HG03565 (cell line): ENCODE measurements at regions not wholly inside any gene's neighbourhood (a gene's known extent, or its start where the extent isn't known, plus 50 kb on each side); places are given as distances from the start of the nearest gene placed in this dataset.
"Not testable (repeated sequence)": the region's sequence is repeated elsewhere in the genome, so short reads cannot be mapped to it uniquely, and the experiment has no call there.

Source experiments
- ATAC-seq: cut with Tn5 transposase; IDR thresholded peaks from one replicate; pipeline ENCODE4 v1.9.1; 2021; ENCODE audit warnings: mild to moderate bottlenecking, moderate library complexity; ENCODE audit not compliant: unreplicated experiment

DNA sequence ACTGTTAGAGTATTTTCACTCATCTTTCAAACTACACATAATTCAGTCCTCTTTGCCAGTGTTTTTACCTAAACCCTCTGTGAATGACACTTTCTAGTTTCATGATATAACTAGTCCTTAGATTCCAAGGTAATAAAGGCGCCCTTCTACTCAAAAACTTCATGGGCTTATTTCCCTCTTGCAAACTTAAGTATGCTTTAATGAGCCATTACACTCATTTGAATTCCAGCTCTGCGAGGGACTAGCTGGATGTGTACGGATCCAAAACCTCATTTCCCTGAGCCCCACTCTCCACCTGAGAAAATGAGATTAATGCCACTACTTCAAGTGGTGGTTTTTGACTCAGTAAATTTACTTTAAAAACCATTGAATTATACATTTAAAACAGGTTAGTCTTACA is 141.1 kb downstream of the NDUFA12 start:
- ATAC-seq: no peak

DNA sequence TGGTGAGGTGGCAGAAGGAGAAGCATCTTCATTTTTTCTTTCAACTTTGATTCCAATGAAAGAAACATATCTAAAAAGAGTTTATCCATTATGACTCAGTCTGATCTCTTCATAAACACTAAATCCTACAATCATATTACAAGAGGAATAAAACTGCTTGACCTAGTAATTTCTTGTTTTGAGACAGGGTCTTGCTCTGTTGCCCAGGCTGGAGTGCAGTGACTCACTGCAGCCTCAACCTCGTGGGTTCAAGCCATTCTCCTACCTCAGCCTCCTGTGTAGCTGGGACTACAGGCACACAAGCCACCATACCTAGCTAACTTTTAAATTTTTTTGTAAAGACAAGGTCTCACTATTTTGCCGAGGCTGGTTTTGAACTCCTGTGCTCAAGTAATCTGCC is 147.2 kb downstream of the NDUFA12 start:
- no peak for ATAC-seq

DNA sequence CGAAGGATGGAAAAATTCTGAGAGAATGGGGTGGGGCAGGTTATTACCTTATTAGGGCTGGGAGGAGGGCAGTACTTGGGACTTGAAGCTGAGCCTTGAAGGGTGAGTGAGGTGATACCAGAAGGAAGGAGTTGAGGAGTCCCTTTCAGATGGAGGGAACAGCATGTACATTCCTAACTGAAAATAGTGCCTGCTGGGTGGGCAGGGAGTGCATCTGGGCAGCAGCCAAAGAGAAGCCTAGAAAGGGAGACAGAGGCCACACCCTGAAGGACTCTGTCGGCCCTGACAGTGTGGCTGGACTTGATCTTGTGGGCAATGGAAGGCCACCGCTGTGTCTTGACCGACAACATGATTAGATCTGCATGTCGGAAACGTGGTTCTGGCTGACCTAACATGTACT is 147.6 kb downstream of the NDUFA12 start:
- ATAC-seq: no peak

DNA sequence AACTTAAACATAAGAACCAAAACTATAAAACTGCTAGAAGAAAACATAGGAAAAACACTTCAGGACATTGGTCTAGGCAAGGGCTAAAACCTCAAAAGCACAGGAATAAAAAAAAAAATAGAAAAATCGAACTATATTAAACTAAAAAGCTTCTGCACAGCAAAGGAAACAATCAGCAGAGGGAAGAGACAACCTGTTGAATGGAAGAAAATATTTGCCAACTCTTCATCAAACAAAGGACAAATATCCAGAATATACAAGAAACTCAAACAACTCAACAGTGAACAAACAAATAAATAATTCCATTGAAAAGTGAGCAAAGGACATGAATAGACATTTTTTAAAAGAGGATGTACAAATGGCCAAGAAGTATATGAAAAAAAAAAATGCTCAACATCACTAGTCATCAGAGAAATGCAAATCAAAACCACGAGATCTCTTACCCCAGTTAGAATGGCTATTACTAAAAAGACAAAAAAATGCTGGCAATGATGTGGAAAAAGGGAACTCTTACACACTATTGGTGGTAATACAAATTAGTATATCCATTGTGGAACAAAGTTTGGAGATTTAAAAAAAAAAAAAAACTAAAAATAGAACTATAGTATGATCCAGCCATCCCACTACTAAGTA is 152.0 kb downstream of the NDUFA12 start:
- ATAC-seq: no peak

DNA sequence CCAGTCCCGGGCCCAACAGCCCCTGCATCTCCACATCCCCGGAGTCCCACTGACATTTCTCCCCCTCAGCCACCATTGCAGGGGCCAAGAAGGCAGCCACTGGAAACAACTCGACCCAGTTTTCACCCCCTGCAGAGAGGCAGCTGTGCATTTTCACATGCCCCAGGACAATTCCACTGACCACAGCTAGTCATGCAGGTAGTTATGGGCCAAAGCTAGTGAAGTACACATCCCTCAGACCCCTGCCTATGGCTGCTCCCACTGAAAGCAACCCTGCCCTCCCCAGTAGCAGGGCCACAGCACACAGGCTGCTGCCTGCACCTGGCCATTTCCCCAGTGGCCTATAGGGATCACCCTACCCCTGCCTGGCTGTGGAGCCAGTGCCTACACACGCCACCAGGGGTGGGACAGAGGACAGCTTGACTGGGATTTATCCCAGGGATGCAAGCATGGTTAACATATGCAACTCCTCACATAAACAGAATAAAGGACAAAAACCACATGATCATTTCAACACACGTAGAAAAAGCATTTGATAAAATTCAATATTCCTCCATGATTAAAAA is 154.0 kb downstream of the NDUFA12 start:
- ATAC-seq: no peak

DNA sequence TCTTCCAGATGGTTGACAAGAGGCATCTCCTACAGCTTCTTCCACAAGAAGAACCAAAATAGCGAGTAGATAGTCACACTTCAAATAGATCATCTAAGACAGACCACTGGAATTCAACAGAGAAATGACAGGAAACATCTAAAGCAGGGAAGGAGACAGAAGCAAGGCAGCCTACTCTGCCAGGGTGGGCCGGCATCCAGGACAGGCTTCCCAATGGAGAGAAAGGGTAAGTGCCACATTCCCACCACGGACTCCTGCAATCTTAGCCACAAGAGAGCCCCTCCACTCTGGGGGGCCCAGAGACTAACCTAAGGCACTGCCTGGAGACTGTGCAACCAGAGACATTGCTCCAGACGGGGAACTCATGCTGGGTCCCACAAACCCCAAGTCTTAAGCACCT is 154.5 kb downstream of the NDUFA12 start:
- ATAC-seq: no peak

DNA sequence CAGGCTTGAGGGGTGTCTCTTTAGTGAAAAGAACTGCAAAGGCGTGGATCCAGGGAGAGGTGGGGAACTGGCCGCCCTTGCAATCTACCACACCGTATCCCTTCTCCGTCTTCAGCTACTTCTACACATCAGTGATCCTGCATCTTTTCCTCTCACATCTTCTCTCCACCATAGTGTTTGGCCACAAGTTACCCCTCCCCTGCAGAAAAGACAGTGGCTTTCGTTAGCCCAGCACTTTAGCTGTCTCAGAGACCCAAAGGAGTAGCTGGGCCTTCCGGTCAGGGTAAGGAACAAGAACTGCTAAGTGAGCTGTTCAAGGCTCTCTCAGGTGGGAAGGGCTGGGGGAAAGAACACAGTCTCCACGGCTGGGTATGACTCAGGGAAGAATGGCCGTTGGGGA is 158.4 kb downstream of the NDUFA12 start:
- no peak for ATAC-seq

DNA sequence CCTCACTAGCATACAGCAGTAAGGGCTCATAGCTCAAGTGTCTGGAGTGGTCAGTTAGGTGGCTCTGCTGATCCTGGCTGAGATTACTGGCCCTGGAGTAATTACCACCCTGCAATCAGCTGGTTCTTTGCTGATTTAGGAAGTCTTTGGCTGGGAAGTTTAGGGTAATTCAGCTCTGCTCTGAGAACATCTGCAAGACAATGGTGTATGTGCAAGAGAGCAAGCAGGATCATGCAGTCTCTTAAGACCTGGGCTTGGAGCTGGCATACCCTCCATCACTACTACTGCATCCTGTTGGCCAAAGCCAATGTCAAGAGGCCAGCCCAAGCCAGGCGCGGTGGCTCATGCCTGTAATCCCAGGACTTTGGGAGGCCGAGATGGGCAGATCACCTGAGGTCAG is 159.0 kb downstream of the NDUFA12 start:
- no peak for ATAC-seq

DNA sequence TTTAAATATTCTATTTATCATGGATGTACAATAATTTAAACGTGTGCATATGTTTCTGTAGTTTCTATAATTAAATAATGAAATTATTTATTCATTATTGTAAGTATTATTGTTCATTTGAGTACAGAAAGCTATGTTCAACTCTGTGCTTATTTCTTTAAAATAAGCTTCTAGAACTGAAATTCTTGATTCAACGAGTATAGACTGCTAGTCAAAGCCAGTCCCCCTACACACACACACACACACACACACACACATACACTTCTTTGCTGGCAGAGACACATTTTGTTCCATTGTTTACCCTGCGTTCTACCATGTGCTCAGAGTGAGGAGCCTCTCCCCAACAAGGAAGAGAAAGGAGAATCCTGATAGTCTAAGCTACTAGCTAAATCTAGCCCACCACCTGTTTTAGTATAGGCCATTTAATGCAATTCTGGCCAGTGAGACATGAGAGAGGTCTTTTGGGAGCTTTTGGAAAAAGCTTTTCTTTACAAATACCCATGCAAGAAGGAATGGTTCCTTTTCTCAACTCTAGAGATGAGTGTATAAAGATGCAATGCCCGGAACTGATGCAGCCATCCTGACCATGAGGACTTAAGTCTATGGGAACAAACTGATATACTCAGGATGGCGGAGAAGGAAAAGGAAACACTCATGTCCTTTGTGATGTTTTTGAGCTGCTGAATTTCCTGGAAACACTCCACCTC is 161.4 kb downstream of the NDUFA12 start:
- no peak for ATAC-seq

DNA sequence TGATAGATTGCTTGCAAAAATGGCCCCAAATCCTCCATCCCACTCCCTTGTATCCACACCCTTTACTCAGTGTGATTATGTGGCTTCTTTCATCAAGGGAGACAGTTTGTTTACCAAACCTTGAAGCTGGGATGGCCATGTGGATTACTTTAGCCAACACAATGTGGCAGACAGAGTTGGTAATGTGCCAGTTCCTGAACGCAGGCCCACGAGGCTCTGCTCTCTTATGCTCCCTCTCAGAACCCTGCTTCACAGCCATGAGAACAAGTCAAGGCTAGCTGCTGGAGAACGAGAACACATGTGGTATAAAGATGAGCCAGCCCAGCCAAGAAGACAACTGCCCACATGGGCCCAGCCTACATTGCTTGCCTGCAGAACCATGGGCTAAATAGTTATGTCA is 162.3 kb downstream of the NDUFA12 start:
- ATAC-seq: no peak

DNA sequence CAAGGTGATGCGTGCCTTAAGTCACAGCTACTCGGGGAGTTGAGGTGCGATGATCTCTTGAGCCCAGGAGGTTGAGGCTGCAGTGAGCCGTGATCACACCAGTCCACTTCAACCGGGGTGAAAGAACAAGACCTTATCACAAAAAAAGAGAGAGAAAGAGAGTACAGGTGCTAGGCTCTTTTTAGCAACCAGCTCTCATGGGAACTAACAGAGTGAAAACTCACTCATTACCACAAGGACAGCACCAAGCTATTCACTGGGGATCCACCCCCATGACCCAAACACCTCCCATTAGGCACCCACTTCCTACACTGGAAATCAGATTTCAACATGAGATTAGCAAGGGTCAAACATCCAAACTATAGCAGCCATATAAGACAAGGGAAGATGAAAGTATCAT is 164.2 kb downstream of the NDUFA12 start:
- ATAC-seq: peak; percentile 77

DNA sequence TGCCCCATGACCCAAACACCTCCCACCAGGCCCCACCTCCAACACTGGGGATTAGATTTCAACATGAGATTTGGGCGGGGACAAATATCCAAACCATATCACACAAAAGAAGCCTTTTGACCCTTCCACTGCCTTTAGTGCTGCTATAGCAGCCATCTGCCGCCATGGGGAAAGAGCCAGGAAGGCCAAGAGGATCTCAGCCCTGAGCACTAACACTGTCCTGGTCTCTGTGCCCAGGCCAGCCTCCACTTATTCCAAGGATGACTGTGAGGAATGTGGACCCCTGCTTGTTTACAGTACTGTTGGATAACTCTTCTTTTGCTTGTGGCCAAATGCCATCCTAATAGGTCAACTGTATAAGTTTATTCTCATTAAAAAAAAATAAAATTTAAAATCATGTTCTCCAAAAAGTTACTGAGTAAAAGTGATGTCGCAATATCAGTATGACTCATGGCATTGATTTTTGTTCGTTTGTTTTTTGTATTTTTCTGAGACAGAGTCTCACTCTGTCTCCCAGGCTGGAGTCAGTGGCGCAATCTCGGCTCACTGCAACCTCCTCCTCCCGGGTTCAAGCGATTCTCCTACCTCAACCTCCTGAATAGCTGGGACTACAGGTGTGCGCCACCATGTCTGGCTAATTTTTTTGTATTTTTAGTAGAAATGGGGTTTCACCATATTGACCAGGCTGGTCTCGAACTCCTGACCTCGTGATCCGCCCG is 166.4 kb downstream of the NDUFA12 start:
- not testable (repeated sequence) for ATAC-seq

DNA sequence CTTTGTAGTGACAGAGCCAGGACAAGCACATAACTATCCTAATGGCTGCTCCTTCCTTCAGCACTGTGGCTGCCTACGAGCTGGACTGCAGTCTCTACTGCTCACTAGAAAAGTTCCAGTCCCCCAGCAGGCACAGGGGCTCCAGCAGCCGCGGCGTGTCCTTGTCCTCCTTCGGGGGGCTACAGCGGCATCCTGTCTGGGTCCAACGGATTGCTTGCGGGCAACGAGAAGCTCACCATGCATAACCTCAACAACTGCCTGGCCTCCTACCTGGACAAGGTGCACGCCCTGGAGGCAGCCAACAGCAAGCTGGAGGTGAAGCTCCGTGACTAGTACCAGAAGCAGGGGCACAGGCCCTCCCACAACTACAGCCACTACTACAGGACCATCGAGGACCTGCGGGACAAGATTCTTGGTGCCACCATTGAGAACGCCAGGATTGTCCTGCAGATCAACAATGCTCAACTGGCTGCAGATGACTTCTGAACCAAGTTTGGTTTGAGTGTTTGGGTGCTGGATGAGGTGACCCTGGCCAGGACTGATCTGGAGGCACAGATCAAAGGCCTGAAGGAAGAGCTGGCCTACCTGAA is 169.4 kb downstream of the NDUFA12 start:
- ATAC-seq: no peak

DNA sequence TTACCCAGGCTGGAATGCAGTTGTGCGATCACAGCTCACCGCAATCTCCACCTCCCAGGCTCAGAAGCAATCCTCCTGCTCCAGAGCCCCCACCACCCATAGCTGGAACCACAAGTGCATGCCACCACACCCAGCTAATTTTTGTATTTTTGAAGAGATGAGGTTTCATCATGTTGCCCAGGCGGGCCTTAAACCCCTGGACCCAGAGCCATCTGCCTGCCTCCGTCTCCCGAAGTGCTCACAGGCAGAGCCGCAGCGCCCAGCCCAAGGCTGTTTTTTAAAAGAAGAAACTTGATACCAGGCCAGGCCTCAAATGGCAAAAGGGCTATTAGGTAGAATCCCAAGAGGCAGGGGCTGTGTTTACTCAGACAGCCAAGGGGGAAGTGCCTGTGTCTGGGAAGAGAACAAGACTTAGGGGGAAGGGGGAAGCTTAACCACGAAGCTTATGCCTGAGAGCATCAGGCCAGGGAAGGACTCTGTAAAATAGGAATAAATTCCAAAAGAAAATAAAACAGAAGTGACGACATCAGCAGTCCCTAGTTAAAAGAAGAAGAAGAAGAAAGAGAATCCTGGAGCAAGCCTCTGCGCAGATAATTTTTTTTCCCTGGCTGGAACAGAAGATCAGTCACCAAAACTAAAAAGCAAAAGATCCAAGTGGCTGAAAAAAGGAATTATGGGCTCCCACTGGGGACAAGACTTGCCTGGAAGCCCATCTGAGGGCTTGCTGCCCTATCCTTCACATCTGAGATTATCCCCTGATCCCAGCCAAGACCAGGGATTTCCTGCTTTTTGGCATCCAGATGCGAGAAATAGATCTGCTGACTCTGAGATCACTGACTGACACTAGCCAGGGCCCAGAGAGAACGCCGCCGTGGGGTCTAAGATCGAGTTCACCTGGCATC is 170.5 kb downstream of the NDUFA12 start:
- no peak for ATAC-seq

DNA sequence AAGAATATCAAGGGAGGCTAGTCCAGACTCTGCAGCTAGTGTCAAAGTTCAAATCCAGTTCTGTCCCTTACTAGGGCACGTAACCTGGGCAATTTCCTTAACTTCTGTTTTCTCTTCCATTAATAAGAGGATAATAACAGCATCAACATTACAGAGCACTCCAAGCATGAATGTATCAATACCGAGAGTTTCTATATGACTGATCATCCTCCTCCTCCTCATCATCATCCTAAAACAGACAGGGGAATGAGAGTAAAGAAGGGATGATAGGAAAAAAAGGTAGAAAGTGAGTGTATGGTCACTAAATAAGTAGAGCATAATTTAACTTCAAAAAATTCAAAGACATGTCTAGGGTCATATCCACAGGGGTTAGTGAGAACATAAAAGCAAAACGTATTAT is 171.4 kb downstream of the NDUFA12 start:
- ATAC-seq: no peak

DNA sequence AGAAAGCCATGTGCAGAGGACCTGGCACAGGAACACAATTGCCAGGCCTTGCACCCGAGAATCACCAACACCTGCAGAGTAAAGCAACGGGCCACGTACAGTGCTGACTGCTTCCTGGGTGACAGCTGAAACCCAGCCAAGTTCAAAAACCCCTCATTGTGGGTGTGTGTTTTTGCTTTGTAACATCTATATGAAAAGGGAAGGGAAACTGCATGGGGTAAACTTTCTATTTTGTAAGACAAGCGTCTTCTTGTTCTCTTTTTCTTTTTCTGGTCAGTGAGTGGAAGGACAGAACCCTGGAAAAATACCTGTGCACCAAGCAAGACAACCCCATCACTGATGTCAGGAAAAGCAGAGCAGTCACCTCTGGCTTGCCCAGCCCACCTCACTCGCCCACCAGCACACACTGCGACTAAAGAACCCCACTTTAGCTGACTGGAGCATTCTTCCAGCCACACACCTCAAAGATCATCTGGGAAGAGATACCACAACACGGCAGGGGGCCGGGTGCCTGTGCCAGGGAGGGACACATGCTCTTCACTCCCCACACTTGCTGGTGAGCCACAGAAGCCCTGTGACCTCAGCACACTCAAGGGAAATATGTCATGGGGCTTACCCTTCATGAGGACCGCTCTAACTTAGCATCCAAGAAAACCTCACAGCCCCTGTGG is 172.3 kb downstream of the NDUFA12 start:
- peak; percentile 77 for ATAC-seq

DNA sequence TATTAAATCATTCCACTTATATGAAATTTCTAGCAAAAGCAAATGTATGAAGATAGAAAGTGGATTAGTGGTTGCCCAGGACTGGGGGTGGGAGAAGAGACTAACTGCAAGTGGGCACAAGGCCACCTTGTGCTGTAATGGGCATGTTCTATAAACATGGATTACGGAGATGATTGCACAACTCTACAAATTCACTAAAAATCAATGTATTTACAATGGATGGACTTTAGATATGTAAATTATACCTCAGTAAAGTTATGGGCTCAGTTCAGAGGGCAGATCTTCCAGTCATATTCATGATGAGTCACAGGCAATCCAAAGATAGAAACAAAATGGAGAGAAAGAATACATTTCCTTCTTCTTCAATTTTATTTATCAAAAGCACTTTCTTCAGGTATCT is 173.9 kb downstream of the NDUFA12 start:
- no peak for ATAC-seq

DNA sequence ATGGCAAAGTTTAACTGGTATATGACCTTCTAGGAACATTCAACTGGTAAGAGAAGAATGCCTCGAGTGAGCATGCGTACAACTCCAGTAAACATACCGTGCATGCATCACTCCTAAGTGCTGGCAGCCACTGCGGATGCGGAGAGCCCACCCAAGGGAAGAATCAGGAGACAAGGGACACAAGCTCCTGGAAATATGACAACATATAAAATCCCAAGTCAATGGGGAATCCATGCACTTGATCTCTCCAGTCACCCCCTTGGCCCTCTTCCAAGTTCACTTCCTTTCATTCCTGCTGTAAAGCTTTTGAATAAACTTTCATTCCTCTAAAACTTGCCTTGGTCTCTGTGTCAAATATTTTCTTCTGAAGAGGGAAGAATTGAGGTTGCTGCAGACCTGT is 168.7 kb upstream of the TMCC3 start:
- no peak for ATAC-seq

DNA sequence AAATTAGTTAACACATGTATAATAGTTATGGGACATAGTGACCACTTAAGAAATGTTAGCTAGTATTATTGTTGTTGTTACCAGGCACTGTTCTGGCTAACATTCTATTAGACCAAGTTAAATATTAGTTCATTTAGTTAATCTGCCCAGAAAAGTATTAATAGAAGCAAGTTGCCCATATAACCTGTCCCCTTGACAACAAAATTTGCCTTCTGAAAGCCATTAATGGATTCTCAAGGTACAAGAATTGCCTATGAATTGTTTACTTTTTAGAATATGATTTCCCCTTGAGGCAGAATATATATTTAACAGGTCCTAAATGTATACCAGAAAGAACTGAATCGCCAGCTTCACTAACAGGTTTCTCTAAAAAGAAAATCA is 167.3 kb upstream of the TMCC3 start:
- ATAC-seq: peak; percentile 21

DNA sequence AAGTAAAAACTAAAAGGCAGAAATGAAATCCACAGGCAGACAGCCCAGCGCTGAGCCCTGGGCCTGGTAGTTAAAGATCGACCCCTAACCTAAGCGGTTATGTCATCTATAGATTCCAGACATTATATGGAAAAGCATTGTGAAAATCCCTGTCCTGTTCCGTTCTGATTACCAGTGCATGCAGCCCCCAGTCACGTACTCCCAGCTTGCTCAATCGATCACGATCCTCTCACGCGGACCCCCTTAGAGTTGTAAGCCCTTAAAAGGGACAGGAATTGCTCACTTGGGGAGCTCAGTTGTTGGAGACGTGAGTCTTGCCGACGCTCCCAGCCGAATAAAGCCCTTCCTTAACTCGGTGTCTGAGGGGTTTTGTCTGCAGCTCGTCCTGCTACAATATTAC is 166.8 kb upstream of the TMCC3 start:
- not testable (repeated sequence) for ATAC-seq
